Right lobe of liver (tissue), 4 donors: ENCODE measurements at regions not wholly inside any gene's neighbourhood (a gene's known extent, or its start where the extent isn't known, plus 50 kb on each side); places are given as distances from the start of the nearest gene placed in this dataset.

Source experiments
- CTCF ChIP-seq, 4 donors: fragments of 200-600 bp in 3 of 4; fragments of 450-650 bp in 1 of 4; IDR thresholded peaks; one replicate each; pipeline versions ENCODE4 v1.5.1 to v1.8.0; 2016 to 2022; ENCODE audit warnings: antibody characterized with exemption in 4 of 4, mild to moderate bottlenecking in 2 of 4
- POLR2A ChIP-seq: fragments of 450-650 bp; IDR thresholded peaks from one replicate; pipeline ENCODE4 v1.6.1; 2017; ENCODE audit warnings: antibody characterized with exemption, mild to moderate bottlenecking
- donor health status: DM: no; HTN: no; CAD: no.
- donor health status: DM: no; HTN: no; CAD: no.
- donor health status: DM: no; HTN: yes; CAD: no.

GRCh38 chr13:22937241-22937640, 243.5 kb upstream of the SGCG start:
- TF ChIP-seq CTCF (IDR thresholded peaks at IDR 0.05) (no peak), POLR2A (no peak)
